HCT116 (cell line): ENCODE measurements at regions not wholly inside any gene's neighbourhood (a gene's known extent, or its start where the extent isn't known, plus 50 kb on each side); places are given as distances from the start of the nearest gene placed in this dataset.

Experiments used
- ATAC-seq: fragments of 200-7000 bp; cut with Tn5 transposase; 2 replicates; pipeline ENCODE4 v1.9.1; 2020; ENCODE audit warnings: mild to moderate bottlenecking, moderate library complexity
- BruUV-seq: library from RNA; stranded (reverse); fragments of 400-500 nt; replicated peaks from 2 replicates; lab custom pipeline; 2021; lab: Mats Ljungman, UMichigan
- CTCF ChIA-PET: fragments of 300-600 bp; sonication (Branson Sonifier 250); formaldehyde crosslinking; loops from one replicate; lab custom pipeline; 2021; ENCODE audit warnings: antibody characterized with exemption; lab: Charles Lee
- POLR2A ChIA-PET: fragments of 300-600, 350-600 bp; sonication (Branson Sonifier 250); formaldehyde crosslinking; loops from one replicate; lab custom pipeline; 2021; ENCODE audit warnings: antibody characterized with exemption; lab: Charles Lee
- RAD21 ChIA-PET, 2 experiments: fragments of 300-600 bp; sonication (Branson Sonifier 250); formaldehyde crosslinking; loops; one replicate each; lab custom pipeline; 2023; ENCODE audit warnings: low total read pairs in 2 of 2; ENCODE audit not compliant: uncharacterized antibody in 2 of 2, unreplicated experiment in 2 of 2, low non-redundant PET in 1 of 2; lab: Charles Lee
- DNase-seq: peaks from one replicate; pipeline ENCODE4 v3.0.0-alpha.2; 2010; ENCODE audit warnings: low read depth, low spot score
- H2AFZ ChIP-seq: fragments of 200-600 bp; shearing (Covaris generic), sonication (generic); 2 replicates; pipeline ENCODE4 v1.6.1; 2017; ENCODE audit warnings: low read depth, mixed run types, mixed read lengths, antibody characterized with exemption, low read length; ENCODE audit not compliant: poor library complexity, severe bottlenecking
- H3K27ac ChIP-seq: 2 replicates; pipeline ENCODE4 v1.5.1; 2012; ENCODE audit warnings: low read depth, low read length
- H3K27me3 ChIP-seq: fragments of 200-600 bp; sonication (generic); 2 replicates; pipeline ENCODE4 v1.6.1; 2016; ENCODE audit warnings: mixed run types, low read length, mixed read lengths; ENCODE audit not compliant: insufficient read depth
- H3K36me3 ChIP-seq, 2 experiments: fragments of 200-500 bp in 1 of 2; fragments of 200-600 bp in 1 of 2; sonication (Bioruptor generic) in 1 of 2; sonication (generic) in 1 of 2; 2 replicates each; pipeline versions ENCODE4 v1.5.1 to v1.6.1; 2014 to 2016; ENCODE audit warnings: low read length in 2 of 2, inconsistent platforms in 1 of 2, mixed read lengths in 1 of 2, mixed run types in 1 of 2; ENCODE audit not compliant: insufficient read depth in 2 of 2, control insufficient read depth in 1 of 2
- H3K4me1 ChIP-seq, 2 experiments: fragments of 200-600 bp in 1 of 2; sonication (generic) in 1 of 2; 2 replicates each; pipeline versions ENCODE4 v1.5.1 to v1.6.1; 2012 to 2017; ENCODE audit warnings: low read length in 2 of 2, inconsistent platforms in 1 of 2, mild to moderate bottlenecking in 1 of 2, mixed read lengths in 1 of 2, mixed run types in 1 of 2, moderate library complexity in 1 of 2; ENCODE audit not compliant: insufficient read depth in 2 of 2, control insufficient read depth in 1 of 2
- H3K4me2 ChIP-seq: fragments of 200-600 bp; sonication (generic); 2 replicates; pipeline ENCODE4 v1.6.1; 2017; ENCODE audit warnings: mixed run types, low read length, mixed read lengths
- H3K4me3 ChIP-seq, 2 experiments: fragments of 200-600 bp in 1 of 2; sonication (generic) in 1 of 2; replicated peaks in 1 of 2; 2 replicates each; pipeline ENCODE4 v1.5.1; 2011 to 2016; ENCODE audit warnings: low read length in 2 of 2, control low read depth in 1 of 2, low read depth in 1 of 2, mild to moderate bottlenecking in 1 of 2, mixed read lengths in 1 of 2, mixed run types in 1 of 2
- H3K79me2 ChIP-seq: fragments of 200-600 bp; sonication (generic); 2 replicates; pipeline ENCODE4 v1.6.1; 2017; ENCODE audit warnings: mild to moderate bottlenecking, mixed run types, low read length, moderate library complexity, mixed read lengths; ENCODE audit not compliant: insufficient read depth
- H3K9ac ChIP-seq: fragments of 200-600 bp; sonication (generic); 2 replicates; pipeline ENCODE4 v1.6.1; 2016; ENCODE audit warnings: low read length, mixed read lengths
- H3K9me2 ChIP-seq: fragments of 200-600 bp; sonication (generic), shearing (Covaris generic); 2 replicates; pipeline ENCODE4 v1.6.1; 2017; ENCODE audit warnings: mixed run types, mild to moderate bottlenecking, moderate library complexity; ENCODE audit not compliant: insufficient read depth
- H3K9me3 ChIP-seq, 2 experiments: fragments of 200-500 bp in 1 of 2; fragments of 200-600 bp in 1 of 2; sonication (Bioruptor generic) in 1 of 2; sonication (generic) in 1 of 2; 2 replicates each; pipeline ENCODE4 v1.6.1; 2014 to 2017; ENCODE audit warnings: low read length in 2 of 2, mixed read lengths in 2 of 2, inconsistent platforms in 1 of 2, low read depth in 1 of 2, mild to moderate bottlenecking in 1 of 2, mixed run types in 1 of 2, moderate library complexity in 1 of 2; ENCODE audit not compliant: control insufficient read depth in 1 of 2, insufficient read depth in 1 of 2
- H4K20me1 ChIP-seq: fragments of 200-600 bp; sonication (generic), shearing (Covaris generic); 2 replicates; pipeline ENCODE4 v1.6.1; 2017; ENCODE audit warnings: mixed run types, mild to moderate bottlenecking, moderate library complexity; ENCODE audit not compliant: insufficient read depth
- CBX3 ChIP-seq: IDR thresholded peaks from 2 replicates; pipeline ENCODE4 v1.6.1; 2012; ENCODE audit warnings: low read depth
- CEBPB ChIP-seq: IDR thresholded peaks from 2 replicates; pipeline ENCODE4 v1.6.1; 2012; ENCODE audit warnings: low read depth
- EGR1 ChIP-seq: IDR thresholded peaks from 2 replicates; pipeline ENCODE4 v1.6.1; 2012; ENCODE audit warnings: low read depth
- ELF1 ChIP-seq: IDR thresholded peaks from 2 replicates; pipeline ENCODE4 v1.6.1; 2012; ENCODE audit warnings: low read depth, borderline replicate concordance
- EZH2 ChIP-seq: fragments of 200-600 bp; sonication (generic); IDR thresholded peaks from 2 replicates; pipeline ENCODE4 v1.6.1; 2017; ENCODE audit warnings: antibody characterized with exemption, mixed run types
- FOSL1 ChIP-seq: IDR thresholded peaks from 2 replicates; pipeline ENCODE4 v1.6.1; 2012; ENCODE audit warnings: low read depth
- JUND ChIP-seq: IDR thresholded peaks from 2 replicates; pipeline ENCODE4 v1.6.1; 2012
- MAX ChIP-seq: IDR thresholded peaks from 2 replicates; pipeline ENCODE4 v1.6.1; 2012
- POLR2A ChIP-seq: IDR thresholded peaks from 2 replicates; pipeline ENCODE4 v1.7.0; 2011; ENCODE audit warnings: borderline replicate concordance; ENCODE audit not compliant: insufficient read depth, insufficient read length; ENCODE audit errors: extremely low read depth
- SRF ChIP-seq: IDR thresholded peaks from 2 replicates; pipeline ENCODE4 v1.6.1; 2012; ENCODE audit warnings: low read depth
- YY1 ChIP-seq: IDR thresholded peaks from 2 replicates; pipeline ENCODE4 v1.6.1; 2011; ENCODE audit warnings: low read length, low read depth, moderate library complexity, mild to moderate bottlenecking; ENCODE audit not compliant: insufficient replicate concordance; ENCODE audit errors: extremely low read depth
- ZBTB33 ChIP-seq: IDR thresholded peaks from 2 replicates; pipeline ENCODE4 v1.6.1; 2011; ENCODE audit warnings: mild to moderate bottlenecking, low read length, moderate library complexity; ENCODE audit not compliant: insufficient replicate concordance; ENCODE audit errors: extremely low read depth
- intact Hi-C: fragments of 100-400 bp; cut with micrococcal nuclease; formaldehyde crosslinking; loops from 2 replicates; pipeline ENCODE4 v1.10.0; 2022

- H3K79me2 ChIP-seq: no peaks in the 10 kb centered on the region
- POLR2A ChIA-PET: no interaction called here
- RAD21 ChIA-PET: no interaction called here
- ATAC-seq (no peak), DNase-seq (no peak)
- H3K27ac ChIP-seq: no peak overlapping the region
- H3K9ac ChIP-seq: no peak overlapping the region
- H3K9me2 ChIP-seq: no peaks in the 10 kb centered on the region
- H3K36me3 ChIP-seq: no peaks in the 10 kb centered on the region
- no peaks in the 10 kb centered on the region for H4K20me1 ChIP-seq
- H3K4me1 ChIP-seq: no peaks in the 10 kb centered on the region
- CTCF ChIA-PET: no interaction called here
- intact Hi-C loops: no loop called here
- no TSS peak for BruUV-seq
- H3K27me3 ChIP-seq: peaks cover 29% of the 10 kb centered on the region
- no peak overlapping the region for H2AFZ ChIP-seq
- no peaks in the 10 kb centered on the region for H3K9me3 ChIP-seq
- no peak overlapping the region for H3K4me3 ChIP-seq
- no peak for TF ChIP-seq POLR2A
- no peak for TF ChIP-seq JUND
- no peak for TF ChIP-seq CEBPB
- TF ChIP-seq CBX3: no peak
- no peak for TF ChIP-seq ZBTB33
- TF ChIP-seq EGR1: no peak
- TF ChIP-seq ELF1: no peak
- H3K4me2 ChIP-seq: no peak overlapping the region
Observed at GRCh38 chr3:99365396-99365795, 273.0 kb upstream of the COL8A1 start.

- H3K36me3 ChIP-seq: no peaks in the 10 kb centered on the region
- no peak overlapping the region for H3K9ac ChIP-seq
- H3K27me3 ChIP-seq: peaks cover 70% of the 10 kb centered on the region
- H3K79me2 ChIP-seq: no peaks in the 10 kb centered on the region
- BruUV-seq: no TSS peak
- H3K4me2 ChIP-seq: no peak overlapping the region
- ChIA-PET RAD21 (no interaction called here), POLR2A (no interaction called here), CTCF (no interaction called here)
- ATAC-seq (no peak), DNase-seq (no peak)
- no peaks in the 10 kb centered on the region for H3K4me1 ChIP-seq
- intact Hi-C loops: no loop called here
- H2AFZ ChIP-seq: no peak overlapping the region
- no peaks in the 10 kb centered on the region for H3K9me2 ChIP-seq
- no peaks in the 10 kb centered on the region for H3K9me3 ChIP-seq
- H4K20me1 ChIP-seq: no peaks in the 10 kb centered on the region; the same call in 1 of the 2 replicates
- TF ChIP-seq SRF (no peak), MAX (no peak), YY1 (no peak), FOSL1 (no peak), EZH2 (no peak), CBX3 (no peak)
- H3K27ac ChIP-seq: no peak overlapping the region
- H3K4me3 ChIP-seq: no peak overlapping the region
Observed at GRCh38 chr3:99357131-99357530, 281.3 kb upstream of the COL8A1 start.
